22Rv1 (cell line): ENCODE measurements at regions not wholly inside any gene's neighbourhood (a gene's known extent, or its start where the extent isn't known, plus 50 kb on each side); places are given as distances from the start of the nearest gene placed in this dataset.

Experiments used
- CTCF ChIP-seq: fragments of 450-650 bp; IDR thresholded peaks from 2 replicates; pipeline ENCODE4 v1.5.1; 2017; ENCODE audit warnings: mild to moderate bottlenecking
- ZFX ChIP-seq: fragments of 450-650 bp; IDR thresholded peaks from 2 replicates; pipeline ENCODE4 v1.6.1; 2017; ENCODE audit warnings: antibody characterized with exemption, borderline replicate concordance

- TF ChIP-seq CTCF (no peak), ZFX (no peak)
These were observed 122.9 kb upstream of the CDH11 start for GRCh38 chr16:65244787-65245186.
